ENCODE measurements at regions not wholly inside any gene's neighbourhood (a gene's known extent, or its start where the extent isn't known, plus 50 kb on each side); places are given as distances from the start of the nearest gene placed in this dataset.

- no peak for TF ChIP-seq CTCF (IDR thresholded peaks at IDR 0.05)
- no peak for TF ChIP-seq EP300 (IDR thresholded peaks at IDR 0.05)
- no peak for TF ChIP-seq POLR2A (IDR thresholded peaks at IDR 0.05)
These were observed 527.6 kb upstream of the MEX3C start for GRCh38 chr18:51724790-51725721.

All from ovary (tissue), 3 donors.